Left lung (tissue), 4 donors: ENCODE measurements at regions not wholly inside any gene's neighbourhood (a gene's known extent, or its start where the extent isn't known, plus 50 kb on each side); places are given as distances from the start of the nearest gene placed in this dataset.

Source experiments
- ATAC-seq: fragments of 200-7000 bp; cut with Tn5 transposase; one replicate; pipeline ENCODE4 v1.9.1; 2020; ENCODE audit warnings: moderate library complexity
- DNase-seq, 4 donors: peaks; one replicate each; pipeline ENCODE4 v3.0.0-alpha.2; 2013 to 2020
- H3K27ac ChIP-seq, 2 donors: fragments of 200-600 bp; sonication (generic) in 1 of 2; one replicate each; pipeline versions ENCODE4 v1.5.0 to v1.8.0; 2020 to 2021
- H3K27me3 ChIP-seq, 2 donors: fragments of 200-600 bp; sonication (generic) in 1 of 2; one replicate each; pipeline versions ENCODE4 v1.5.0 to v1.8.0; 2020 to 2021
- H3K36me3 ChIP-seq, 2 donors: fragments of 200-600 bp; sonication (generic) in 1 of 2; one replicate each; pipeline versions ENCODE4 v1.5.0 to v1.8.0; 2020 to 2021
- H3K4me1 ChIP-seq, 2 donors: fragments of 200-600 bp; one replicate each; pipeline ENCODE4 v1.8.0; 2021
- H3K4me3 ChIP-seq, 2 donors: fragments of 200-600 bp; sonication (generic) in 1 of 2; one replicate each; pipeline versions ENCODE4 v1.5.0 to v1.8.0; 2020 to 2021; ENCODE audit warnings: mild to moderate bottlenecking in 1 of 2
- H3K9me3 ChIP-seq, 2 donors: fragments of 200-600 bp; sonication (generic) in 1 of 2; one replicate each; pipeline versions ENCODE4 v1.5.0 to v1.8.0; 2020 to 2021
- CTCF ChIP-seq, 2 donors: fragments of 200-600 bp; sonication (generic) in 1 of 2; IDR thresholded peaks; one replicate each; pipeline versions ENCODE4 v1.5.0 to v1.8.0; 2021; ENCODE audit warnings: antibody characterized with exemption in 2 of 2
- intact Hi-C, 2 donors: fragments of 100-400 bp; cut with DNase I; formaldehyde crosslinking; loops; one replicate each; pipeline versions ENCODE4 v1.11.2 to v1.14.2; 2022
- donor health status: DM: no; HTN: yes; CAD: no.
- donor health status: DM: no; HTN: no; CAD: no.

- no peaks in the 10 kb centered on the region for H3K9me3 ChIP-seq
- H3K27ac ChIP-seq = no peak overlapping the region
- H3K27me3 ChIP-seq = peaks cover 0 to 36% of the 10 kb centered on the region in 2 donors
- no peak for ATAC-seq
- H3K4me1 ChIP-seq = no peaks in the 10 kb centered on the region
- intact Hi-C loops = no loop called here
- H3K4me3 ChIP-seq = no peak overlapping the region
- H3K36me3 ChIP-seq = no peaks in the 10 kb centered on the region
- TF ChIP-seq CTCF (IDR thresholded peaks at IDR 0.05) = no peak
- DNase-seq = no peak
Observed at GRCh38 chr10:130459011-130459410, 322.8 kb downstream of the GLRX3 start.

- ATAC-seq (no peak), DNase-seq (no peak)
- intact Hi-C loops = no loop called here
- no peak overlapping the region for H3K27ac ChIP-seq
- H3K4me3 ChIP-seq = no peak overlapping the region
- peaks cover 0 to 26% of the 10 kb centered on the region in 2 donors for H3K27me3 ChIP-seq
- no peaks in the 10 kb centered on the region for H3K4me1 ChIP-seq
- no peaks in the 10 kb centered on the region for H3K9me3 ChIP-seq
- TF ChIP-seq CTCF (IDR thresholded peaks at IDR 0.05) = no peak
- no peaks in the 10 kb centered on the region for H3K36me3 ChIP-seq
Observed at GRCh38 chr10:130459851-130460490, 323.8 kb downstream of the GLRX3 start.

GRCh38 chr10:130461631-130462030 lies 325.4 kb downstream of the GLRX3 start:
- no peak overlapping the region for H3K27ac ChIP-seq
- H3K9me3 ChIP-seq = peaks cover 0 to 2% of the 10 kb centered on the region in 2 donors
- no peak overlapping the region for H3K4me3 ChIP-seq
- H3K36me3 ChIP-seq = no peaks in the 10 kb centered on the region
- intact Hi-C loops = no loop called here
- DNase-seq (no peak), ATAC-seq (no peak)
- no peak for TF ChIP-seq CTCF (IDR thresholded peaks at IDR 0.05)
- H3K27me3 ChIP-seq = peaks cover 0 to 13% of the 10 kb centered on the region in 2 donors
- no peaks in the 10 kb centered on the region for H3K4me1 ChIP-seq

DNA sequence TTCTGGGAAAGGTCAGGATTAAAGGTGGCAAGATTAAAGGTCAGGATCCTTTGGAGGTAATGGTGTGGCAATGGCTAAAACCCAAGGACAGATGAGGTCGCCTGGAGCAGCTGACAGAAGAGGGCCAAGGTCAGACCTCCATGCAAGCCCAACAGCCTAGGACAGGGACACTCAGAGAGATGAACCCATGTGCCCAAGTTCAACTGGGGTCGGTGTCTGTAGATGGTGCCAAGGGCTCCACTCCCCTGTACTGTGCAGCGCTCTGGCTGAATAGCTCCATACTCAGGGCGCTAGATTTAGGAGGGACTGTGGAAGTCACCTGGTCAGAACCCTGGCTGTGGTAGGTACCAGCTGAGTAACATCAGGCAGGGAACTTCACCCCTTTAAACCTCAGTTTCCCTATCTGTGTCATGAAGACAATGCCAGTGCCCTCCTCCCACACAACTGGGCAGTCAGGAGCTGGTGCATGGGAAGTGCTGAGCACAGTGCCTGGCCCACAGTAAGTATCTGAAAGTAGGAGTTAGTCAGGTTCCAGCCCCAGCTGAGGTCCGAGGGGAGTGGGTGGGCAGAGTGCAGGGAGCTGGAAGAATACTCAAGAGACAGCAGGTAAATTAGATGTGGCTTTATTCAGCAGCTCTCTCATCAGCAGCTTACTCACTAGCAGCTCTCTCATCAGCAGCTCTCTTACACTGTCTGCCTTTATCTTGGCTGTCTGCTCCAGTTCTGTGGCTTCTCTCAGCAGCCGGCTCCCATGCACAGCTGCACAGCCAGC lies 327.1 kb downstream of the GLRX3 start:
- no peak overlapping the region for H3K4me3 ChIP-seq
- H3K4me1 ChIP-seq = no peaks in the 10 kb centered on the region
- H3K27ac ChIP-seq = no peak overlapping the region
- DNase-seq (no peak), ATAC-seq (no peak)
- no peak for TF ChIP-seq CTCF (IDR thresholded peaks at IDR 0.05)
- peaks cover 0 to 15% of the 10 kb centered on the region in 2 donors for H3K9me3 ChIP-seq
- H3K27me3 ChIP-seq = peaks cover 0 to 4% of the 10 kb centered on the region in 2 donors
- H3K36me3 ChIP-seq = no peaks in the 10 kb centered on the region
- intact Hi-C loops = no loop called here

GRCh38 chr10:130463876-130464364 lies 327.7 kb downstream of the GLRX3 start:
- Histone ChIP-seq H3K27me3 (no peaks in the 10 kb centered on the region), H3K9me3 (peaks cover 0 to 20% of the 10 kb centered on the region in 2 donors), H3K4me3 (no peak overlapping the region), H3K36me3 (no peaks in the 10 kb centered on the region), H3K4me1 (no peaks in the 10 kb centered on the region), H3K27ac (no peak overlapping the region)
- ATAC-seq (no peak), DNase-seq (no peak)
- TF ChIP-seq CTCF (IDR thresholded peaks at IDR 0.05) = no peak
- intact Hi-C loops = no loop called here
